H1 (cell line): ENCODE measurements at regions not wholly inside any gene's neighbourhood (a gene's known extent, or its start where the extent isn't known, plus 50 kb on each side); places are given as distances from the start of the nearest gene placed in this dataset.

ENCODE experiments used
- CTCF ChIA-PET: fragments of 300-600 bp; sonication (Branson Sonifier 250); formaldehyde crosslinking; loops from one replicate; lab custom pipeline; 2021; ENCODE audit not compliant: partially characterized antibody; lab: Charles Lee
- POLR2A ChIA-PET: fragments of 300-600 bp; sonication (Branson Sonifier 250); formaldehyde crosslinking; loops from one replicate; lab custom pipeline; 2021; ENCODE audit warnings: inconsistent platforms; ENCODE audit not compliant: partially characterized antibody; lab: Charles Lee
- DNase-seq, 2 experiments: peaks; one replicate each; pipeline versions ENCODE4 v3.0.0 to v3.0.0-alpha.2; 2010 to 2022; ENCODE audit warnings: low spot score in 2 of 2, low read depth in 1 of 2, mixed read lengths in 1 of 2
- FAIRE-seq: peaks from 2 replicates; lab custom pipeline; 2011; peaks lifted over from hg19 to GRCh38; lab: Jason Lieb, UNC
- H2AFZ ChIP-seq: 2 replicates; pipeline ENCODE4 v1.8.1; 2012; ENCODE audit warnings: low read length, inconsistent platforms
- H2AK5ac ChIP-seq: 2 replicates; pipeline ENCODE4 v1.6.1; 2013; ENCODE audit warnings: low read depth, low read length
- H2BK120ac ChIP-seq: replicated peaks from 2 replicates; pipeline ENCODE3; 2013; ENCODE audit warnings: low read depth, low read length, inconsistent platforms
- H2BK12ac ChIP-seq: 2 replicates; pipeline ENCODE4 v1.6.1; 2013; ENCODE audit warnings: low read depth, low read length
- H2BK15ac ChIP-seq: 2 replicates; pipeline ENCODE4 v1.6.1; 2013; ENCODE audit warnings: low read length
- H2BK20ac ChIP-seq: 2 replicates; pipeline ENCODE4 v1.6.1; 2013; ENCODE audit warnings: low read length
- H2BK5ac ChIP-seq: 2 replicates; pipeline ENCODE4 v1.6.1; 2013; ENCODE audit warnings: low read depth, low read length
- H3K14ac ChIP-seq: 2 replicates; pipeline ENCODE4 v1.6.1; 2013; ENCODE audit warnings: inconsistent platforms; ENCODE audit not compliant: insufficient read length
- H3K18ac ChIP-seq: 2 replicates; pipeline ENCODE4 v1.6.1; 2013; ENCODE audit warnings: low read length; ENCODE audit errors: extremely low read depth
- H3K23ac ChIP-seq: 2 replicates; pipeline ENCODE4 v1.6.1; 2013; ENCODE audit warnings: inconsistent platforms; ENCODE audit not compliant: insufficient read length
- H3K23me2 ChIP-seq: 2 replicates; pipeline ENCODE4 v1.6.1; 2013; ENCODE audit warnings: low read depth, low read length
- H3K27ac ChIP-seq: 2 replicates; pipeline ENCODE4 v1.6.1; 2011; ENCODE audit warnings: low read depth, low read length, inconsistent platforms
- H3K27me3 ChIP-seq, 4 experiments: replicated peaks in 1 of 4; 1 replicate in 1 of 4; 2 replicates in 3 of 4; pipeline versions ENCODE4 v1.6.1 to v1.8.1; 2011 to 2013; ENCODE audit warnings: low read length in 3 of 4, mild to moderate bottlenecking in 3 of 4, inconsistent platforms in 2 of 4, mixed read lengths in 2 of 4, moderate library complexity in 1 of 4; ENCODE audit not compliant: control insufficient read depth in 3 of 4, insufficient read depth in 3 of 4; ENCODE audit errors: extremely low read depth in 1 of 4
- H3K36me3 ChIP-seq, 4 experiments: 2 replicates each; pipeline versions ENCODE4 v1.6.1 to v1.8.1; 2011 to 2013; ENCODE audit warnings: mild to moderate bottlenecking in 4 of 4, low read length in 3 of 4, moderate library complexity in 2 of 4, control low read depth in 1 of 4, inconsistent platforms in 1 of 4; ENCODE audit not compliant: insufficient read depth in 4 of 4, control insufficient read depth in 2 of 4
- H3K4ac ChIP-seq: replicated peaks from 2 replicates; pipeline ENCODE3; 2013; ENCODE audit warnings: low read length, low read depth, mixed read lengths, inconsistent platforms; ENCODE audit not compliant: insufficient read length
- H3K4me1 ChIP-seq, 4 experiments: replicated peaks in 1 of 4; 1 replicate in 1 of 4; 2 replicates in 3 of 4; pipeline versions ENCODE4 v1.6.1 to v1.8.1; 2011 to 2013; ENCODE audit warnings: low read length in 3 of 4, inconsistent platforms in 2 of 4, mixed read lengths in 1 of 4; ENCODE audit not compliant: insufficient read depth in 4 of 4, control insufficient read depth in 3 of 4
- H3K4me2 ChIP-seq, 2 experiments: 2 replicates each; pipeline versions ENCODE4 v1.6.1 to v1.8.1; 2011 to 2013; ENCODE audit warnings: low read depth in 2 of 2, low read length in 2 of 2, control low read depth in 1 of 2, inconsistent platforms in 1 of 2, mild to moderate bottlenecking in 1 of 2; ENCODE audit not compliant: insufficient read depth in 1 of 2
- H3K4me3 ChIP-seq, 4 experiments: fragments of 200-600, 300-600 bp in 1 of 4; sonication (generic), shearing (Covaris generic), sonication (Bioruptor Twin) in 1 of 4; 2 replicates each; pipeline versions ENCODE4 v1.5.1 to v1.8.1; 2011 to 2016; ENCODE audit warnings: low read length in 4 of 4, low read depth in 3 of 4, control low read depth in 2 of 4, inconsistent platforms in 2 of 4, mild to moderate bottlenecking in 2 of 4, mixed read lengths in 1 of 4, moderate library complexity in 1 of 4; ENCODE audit not compliant: insufficient read depth in 2 of 4; ENCODE audit errors: extremely low read depth in 1 of 4
- H3K56ac ChIP-seq: replicated peaks from 2 replicates; pipeline ENCODE3; 2013; ENCODE audit warnings: low read depth, mild to moderate bottlenecking, mixed read lengths, low read length, inconsistent platforms; ENCODE audit not compliant: insufficient read length
- H3K79me1 ChIP-seq: 2 replicates; pipeline ENCODE4 v1.6.1; 2013; ENCODE audit warnings: low read depth, low read length, control low read depth
- H3K79me2 ChIP-seq, 2 experiments: 2 replicates each; pipeline versions ENCODE4 v1.6.1 to v1.8.1; 2012 to 2013; ENCODE audit warnings: low read length in 2 of 2, mild to moderate bottlenecking in 2 of 2, inconsistent platforms in 1 of 2; ENCODE audit not compliant: insufficient read depth in 2 of 2, control insufficient read depth in 1 of 2
- H3K9ac ChIP-seq, 4 experiments: replicated peaks in 1 of 4; 1 replicate in 1 of 4; 2 replicates in 3 of 4; pipeline versions ENCODE4 v1.6.1 to v1.8.1; 2011 to 2013; ENCODE audit warnings: low read depth in 3 of 4, low read length in 3 of 4, control low read depth in 2 of 4, mild to moderate bottlenecking in 2 of 4, moderate library complexity in 2 of 4, inconsistent platforms in 1 of 4; ENCODE audit errors: extremely low read depth in 1 of 4
- H3K9me3 ChIP-seq, 2 experiments: 2 replicates each; pipeline versions ENCODE4 v1.6.1 to v1.8.1; 2012 to 2013; ENCODE audit warnings: mild to moderate bottlenecking in 2 of 2, moderate library complexity in 2 of 2, control low read depth in 1 of 2, inconsistent platforms in 1 of 2, low read depth in 1 of 2, low read length in 1 of 2, mixed read lengths in 1 of 2; ENCODE audit not compliant: insufficient read depth in 2 of 2
- H4K20me1 ChIP-seq, 2 experiments: replicated peaks in 1 of 2; 2 replicates each; pipeline versions ENCODE3 to v1.8.1; 2011 to 2013; ENCODE audit warnings: inconsistent platforms in 2 of 2, low read length in 2 of 2, mild to moderate bottlenecking in 1 of 2; ENCODE audit not compliant: insufficient read depth in 2 of 2, control insufficient read depth in 1 of 2
- H4K5ac ChIP-seq: 2 replicates; pipeline ENCODE4 v1.6.1; 2013; ENCODE audit warnings: low read length, low read depth, mixed read lengths, inconsistent platforms; ENCODE audit not compliant: insufficient read length
- H4K8ac ChIP-seq: 2 replicates; pipeline ENCODE4 v1.8.0; 2013; ENCODE audit warnings: mild to moderate bottlenecking, moderate library complexity, low read length, inconsistent platforms; ENCODE audit not compliant: insufficient read depth; ENCODE audit errors: extremely low read depth
- H4K91ac ChIP-seq: replicated peaks from 2 replicates; pipeline ENCODE3; 2013; ENCODE audit warnings: low read length, mixed read lengths, inconsistent platforms; ENCODE audit not compliant: insufficient read length
- CEBPB ChIP-seq: IDR thresholded peaks from 2 replicates; pipeline ENCODE4 v1.6.1; 2012; ENCODE audit warnings: low read depth, low read length
- CTCF ChIP-seq, 3 experiments: IDR thresholded peaks; 1 replicate in 2 of 3; 2 replicates in 1 of 3; pipeline versions ENCODE4 v1.5.1 to v1.6.1; 2011; ENCODE audit warnings: low read length in 3 of 3, mild to moderate bottlenecking in 3 of 3, inconsistent platforms in 2 of 3, low read depth in 1 of 3, moderate library complexity in 1 of 3; ENCODE audit not compliant: insufficient read depth in 1 of 3; ENCODE audit errors: control extremely low read depth in 1 of 3
- WGBS, 2 experiments: shearing (Covaris generic) in 1 of 2; methylation state at CpG; one replicate each; pipeline versions ENCODE4 v1.1.6 to v1.1.7; 2013 to 2015; ENCODE audit warnings: low lambda C conversion rate in 2 of 2, mixed read lengths in 2 of 2, inconsistent platforms in 1 of 2, low coverage in 1 of 2, missing lambda C conversion rate in 1 of 2; ENCODE audit not compliant: insufficient replicate concordance in 2 of 2, insufficient coverage in 1 of 2, insufficient read length in 1 of 2; ENCODE audit errors: extremely low coverage in 1 of 2, missing lambda C conversion rate in 1 of 2; 5-methylcytosine and 5-hydroxymethylcytosine counted together

GRCh38 chr14:65241125-65241752 lies 138.9 kb upstream of the MAX start:
- ChIA-PET CTCF (no interaction called here), POLR2A (no interaction called here)
- H3K9me3 ChIP-seq, result no peaks in the 10 kb centered on the region
- H3K23me2 ChIP-seq, result no peaks in the 10 kb centered on the region
- no peak overlapping the region for H3K4me2 ChIP-seq
- no peak overlapping the region for H2BK20ac ChIP-seq
- H3K79me1 ChIP-seq, result no peaks in the 10 kb centered on the region
- 91% methylated on average over 9 of the region's 9 CpGs; no CpG with 5 or more reads in 1 of the 2 experiments for WGBS, 2 experiments
- no peak overlapping the region for H3K56ac ChIP-seq
- no peak overlapping the region for H3K14ac ChIP-seq
- no peak overlapping the region for H3K4me3 ChIP-seq
- no peaks in the 10 kb centered on the region for H3K27me3 ChIP-seq
- H3K27ac ChIP-seq, result no peak overlapping the region
- H4K8ac ChIP-seq, result no peak overlapping the region
- H2AFZ ChIP-seq, result no peak overlapping the region
- DNase-seq (no peak), FAIRE-seq (no peak)
- no peak overlapping the region for H2BK12ac ChIP-seq
- no peak overlapping the region for H3K18ac ChIP-seq
- no peak overlapping the region for H3K23ac ChIP-seq
- H4K5ac ChIP-seq, result no peak overlapping the region
- H2BK15ac ChIP-seq, result no peak overlapping the region
- H3K9ac ChIP-seq, result no peak overlapping the region
- H3K4me1 ChIP-seq, result peaks cover 0 to 13% (median 3%) of the 10 kb centered on the region in 4 experiments; a peak in 6 of 7 replicates
- no peak overlapping the region for H3K4ac ChIP-seq
- H2BK120ac ChIP-seq, result no peak overlapping the region
- H4K20me1 ChIP-seq, result no peaks in the 10 kb centered on the region
- H2BK5ac ChIP-seq, result no peak overlapping the region
- no peak overlapping the region for H4K91ac ChIP-seq
- H2AK5ac ChIP-seq, result no peak overlapping the region
- H3K79me2 ChIP-seq, result no peaks in the 10 kb centered on the region
- no peaks in the 10 kb centered on the region for H3K36me3 ChIP-seq
- no peak for TF ChIP-seq CEBPB
- TF ChIP-seq CTCF (IDR thresholded peaks at IDR 0.05; ENCODE audit: control extremely low read depth in 1 of 3, insufficient read depth in 1 of 3, low read depth in 1 of 3, low read length in 3 of 3), result no peak
